Neuronal stem cell (in vitro differentiated cells): ENCODE measurements at regions not wholly inside any gene's neighbourhood (a gene's known extent, or its start where the extent isn't known, plus 50 kb on each side); places are given as distances from the start of the nearest gene placed in this dataset.

Experiments used
- DNase-seq: peaks from one replicate; pipeline ENCODE4 v3.0.0-alpha.2; 2013; ENCODE audit warnings: low spot score
- H2AFZ ChIP-seq: one replicate; pipeline ENCODE4 v1.6.1; 2013; ENCODE audit warnings: mild to moderate bottlenecking, low read length, inconsistent platforms
- H2AK5ac ChIP-seq: 2 replicates; pipeline ENCODE4 v1.6.1; 2013; ENCODE audit warnings: low read depth, mild to moderate bottlenecking, inconsistent platforms, low read length, moderate library complexity, mixed read lengths
- H2BK120ac ChIP-seq: 2 replicates; pipeline ENCODE4 v1.6.1; 2013; ENCODE audit warnings: low read depth, mild to moderate bottlenecking, inconsistent platforms, low read length, moderate library complexity, mixed read lengths
- H2BK12ac ChIP-seq: one replicate; pipeline ENCODE4 v1.6.1; 2013; ENCODE audit warnings: low read length, inconsistent platforms
- H2BK15ac ChIP-seq: 2 replicates; pipeline ENCODE4 v1.6.1; 2013; ENCODE audit warnings: mild to moderate bottlenecking, low read length, inconsistent platforms, mixed read lengths
- H2BK5ac ChIP-seq: one replicate; pipeline ENCODE4 v1.6.1; 2013; ENCODE audit warnings: inconsistent platforms, mild to moderate bottlenecking, low read length, moderate library complexity
- H3K14ac ChIP-seq: one replicate; pipeline ENCODE4 v1.6.1; 2013; ENCODE audit warnings: low read length, inconsistent platforms
- H3K18ac ChIP-seq: 2 replicates; pipeline ENCODE4 v1.6.1; 2013; ENCODE audit warnings: low read length, inconsistent platforms
- H3K23ac ChIP-seq: 2 replicates; pipeline ENCODE4 v1.6.1; 2013; ENCODE audit warnings: low read depth, mild to moderate bottlenecking, mixed read lengths, low read length, inconsistent platforms; ENCODE audit not compliant: poor library complexity
- H3K27ac ChIP-seq: replicated peaks from 3 replicates; pipeline ENCODE4 v1.5.1; 2013; ENCODE audit warnings: low read length, inconsistent platforms
- H3K27me3 ChIP-seq, 3 experiments: 2 replicates each; pipeline ENCODE4 v1.6.1; 2013; ENCODE audit warnings: low read length in 3 of 3, mild to moderate bottlenecking in 2 of 3, inconsistent platforms in 1 of 3, low read depth in 1 of 3, mixed read lengths in 1 of 3, moderate library complexity in 1 of 3; ENCODE audit not compliant: control insufficient read depth in 3 of 3, insufficient read depth in 3 of 3
- H3K36me3 ChIP-seq, 2 donors: replicated peaks in 1 of 2; 2 replicates each; pipeline ENCODE4 v1.6.1; 2013; ENCODE audit warnings: low read length in 2 of 2; ENCODE audit not compliant: control insufficient read depth in 2 of 2, insufficient read depth in 2 of 2
- H3K4ac ChIP-seq: 2 replicates; pipeline ENCODE4 v1.6.1; 2013; ENCODE audit warnings: inconsistent platforms, mild to moderate bottlenecking, low read length, moderate library complexity
- H3K4me1 ChIP-seq, 2 donors: 1 replicate in 1 of 2; 2 replicates in 1 of 2; pipeline ENCODE4 v1.6.1; 2013; ENCODE audit warnings: low read length in 2 of 2, low read depth in 1 of 2; ENCODE audit not compliant: control insufficient read depth in 2 of 2, insufficient read depth in 1 of 2
- H3K4me2 ChIP-seq: one replicate; pipeline ENCODE4 v1.6.1; 2013; ENCODE audit warnings: mild to moderate bottlenecking, low read length, inconsistent platforms; ENCODE audit not compliant: insufficient read depth, poor library complexity, severe bottlenecking
- H3K4me3 ChIP-seq, 2 donors: 2 replicates each; pipeline ENCODE4 v1.5.1; 2013; ENCODE audit warnings: low read length in 2 of 2, mild to moderate bottlenecking in 2 of 2, inconsistent platforms in 1 of 2, moderate library complexity in 1 of 2
- H3K79me1 ChIP-seq: one replicate; pipeline ENCODE4 v1.6.1; 2013; ENCODE audit warnings: low read depth, mild to moderate bottlenecking, inconsistent platforms, low read length, moderate library complexity
- H3K9ac ChIP-seq: one replicate; pipeline ENCODE4 v1.6.1; 2013; ENCODE audit warnings: mild to moderate bottlenecking, low read depth, low read length, inconsistent platforms; ENCODE audit not compliant: poor library complexity
- H3K9me3 ChIP-seq, 2 donors: replicated peaks in 1 of 2; 2 replicates each; pipeline versions ENCODE3 to v1.6.1; 2013; ENCODE audit warnings: low read length in 2 of 2, mild to moderate bottlenecking in 2 of 2, inconsistent platforms in 1 of 2, low read depth in 1 of 2, mixed read lengths in 1 of 2, moderate library complexity in 1 of 2; ENCODE audit not compliant: control insufficient read depth in 2 of 2, insufficient read depth in 1 of 2
- H4K8ac ChIP-seq: one replicate; pipeline ENCODE4 v1.6.1; 2013; ENCODE audit warnings: low read depth, mild to moderate bottlenecking, inconsistent platforms, low read length, moderate library complexity
- H4K91ac ChIP-seq: one replicate; pipeline ENCODE4 v1.6.1; 2013; ENCODE audit warnings: low read length, low read depth, mild to moderate bottlenecking, inconsistent platforms; ENCODE audit not compliant: poor library complexity
- WGBS, 2 donors: extraction: QIAGEN DNeasy Blood & Tissue Kit; methylation state at CpG; one replicate each; pipeline ENCODE4 v1.1.7; 2013; ENCODE audit warnings: missing lambda C conversion rate in 2 of 2, mixed read lengths in 1 of 2; ENCODE audit not compliant: insufficient read length in 2 of 2, insufficient replicate concordance in 1 of 2; ENCODE audit errors: extremely low coverage in 2 of 2; 5-methylcytosine and 5-hydroxymethylcytosine counted together

- Histone ChIP-seq H3K4me1 (no peaks in the 10 kb centered on the region), H3K23ac (no peak overlapping the region), H3K27me3 (peaks cover 0 to 7% (median 0%) of the 10 kb centered on the region in 3 experiments), H3K79me1 (no peaks in the 10 kb centered on the region), H4K8ac (no peak overlapping the region), H2BK15ac (no peak overlapping the region), H3K36me3 (no peaks in the 10 kb centered on the region), H2BK5ac (no peak overlapping the region), H2BK12ac (no peak overlapping the region), H3K9me3 (no peaks in the 10 kb centered on the region), H4K91ac (no peak overlapping the region), H2BK120ac (no peak overlapping the region), H3K4me2 (no peak overlapping the region), H3K4me3 (no peak overlapping the region), H3K27ac (no peak overlapping the region), H3K9ac (no peak overlapping the region), H3K4ac (no peak overlapping the region), H2AK5ac (no peak overlapping the region), H3K14ac (no peak overlapping the region), H2AFZ (no peak overlapping the region), H3K18ac (no peak overlapping the region)
- no CpG with 5 or more reads among the region's 9 CpGs for WGBS, 2 donors
- no peak for DNase-seq
These were observed 603.6 kb upstream of the CLINT1 start for GRCh38 chr5:158462349-158463114.

GRCh38 chr5:158461240-158461854, 602.4 kb upstream of the CLINT1 start:
- H3K27ac ChIP-seq = no peak overlapping the region
- no peak overlapping the region for H2BK12ac ChIP-seq
- H3K9ac ChIP-seq = no peak overlapping the region
- no peak overlapping the region for H2AFZ ChIP-seq
- H3K4ac ChIP-seq = no peak overlapping the region
- no peak for DNase-seq
- H2AK5ac ChIP-seq = no peak overlapping the region
- H3K9me3 ChIP-seq = no peaks in the 10 kb centered on the region
- no peak overlapping the region for H3K4me3 ChIP-seq
- WGBS, 2 donors = no CpG with 5 or more reads among the region's 4 CpGs
- no peak overlapping the region for H4K91ac ChIP-seq
- no peaks in the 10 kb centered on the region for H3K36me3 ChIP-seq
- H4K8ac ChIP-seq = no peak overlapping the region
- no peak overlapping the region for H2BK15ac ChIP-seq
- no peak overlapping the region for H2BK120ac ChIP-seq
- no peak overlapping the region for H3K18ac ChIP-seq
- no peaks in the 10 kb centered on the region for H3K79me1 ChIP-seq
- H3K23ac ChIP-seq = no peak overlapping the region
- no peak overlapping the region for H3K14ac ChIP-seq
- H3K4me2 ChIP-seq = no peak overlapping the region
- peaks cover 0 to 7% (median 0%) of the 10 kb centered on the region in 3 experiments for H3K27me3 ChIP-seq
- H2BK5ac ChIP-seq = no peak overlapping the region
- H3K4me1 ChIP-seq = no peaks in the 10 kb centered on the region

GRCh38 chr5:158458086-158458485, 599.1 kb upstream of the CLINT1 start:
- H4K8ac ChIP-seq = no peak overlapping the region
- WGBS, 2 donors = no CpG with 5 or more reads among the region's 2 CpGs

GRCh38 chr5:158456756-158457155, 597.8 kb upstream of the CLINT1 start:
- H4K8ac ChIP-seq = no peak overlapping the region
- no peak overlapping the region for H2AFZ ChIP-seq
- H2BK15ac ChIP-seq = no peak overlapping the region
- no peak overlapping the region for H3K4me2 ChIP-seq
- H2BK120ac ChIP-seq = no peak overlapping the region
- no peak overlapping the region for H3K23ac ChIP-seq
- H3K9me3 ChIP-seq = no peaks in the 10 kb centered on the region
- H3K36me3 ChIP-seq = no peaks in the 10 kb centered on the region
- no peak overlapping the region for H4K91ac ChIP-seq
- no peak overlapping the region for H3K4me3 ChIP-seq
- no peak overlapping the region for H3K27ac ChIP-seq
- no peaks in the 10 kb centered on the region for H3K4me1 ChIP-seq
- no peak overlapping the region for H2BK12ac ChIP-seq
- no peak for DNase-seq
- no peak overlapping the region for H3K14ac ChIP-seq
- no CpG with 5 or more reads among the region's 1 CpG for WGBS, 2 donors
- H3K9ac ChIP-seq = no peak overlapping the region
- no peak overlapping the region for H2AK5ac ChIP-seq
- H3K4ac ChIP-seq = no peak overlapping the region
- H2BK5ac ChIP-seq = no peak overlapping the region
- H3K79me1 ChIP-seq = no peaks in the 10 kb centered on the region
- H3K27me3 ChIP-seq = no peaks in the 10 kb centered on the region
- no peak overlapping the region for H3K18ac ChIP-seq

More at GRCh38 chr5:158458086-158458485, 599.1 kb upstream of the CLINT1 start:
- no peak overlapping the region for H3K18ac ChIP-seq
- H3K27me3 ChIP-seq = no peaks in the 10 kb centered on the region
- no peak overlapping the region for H2BK12ac ChIP-seq
- no peaks in the 10 kb centered on the region for H3K4me1 ChIP-seq
- H3K36me3 ChIP-seq = no peaks in the 10 kb centered on the region
- no peaks in the 10 kb centered on the region for H3K79me1 ChIP-seq
- H2BK120ac ChIP-seq = no peak overlapping the region
- H3K4me3 ChIP-seq = no peak overlapping the region
- H3K14ac ChIP-seq = no peak overlapping the region
- H4K91ac ChIP-seq = no peak overlapping the region
- H3K9ac ChIP-seq = no peak overlapping the region
- H3K23ac ChIP-seq = no peak overlapping the region
- H2AFZ ChIP-seq = no peak overlapping the region
- no peak overlapping the region for H2BK5ac ChIP-seq
- H3K27ac ChIP-seq = no peak overlapping the region
- no peak overlapping the region for H3K4ac ChIP-seq
- no peak overlapping the region for H3K4me2 ChIP-seq
- no peak for DNase-seq
- H2BK15ac ChIP-seq = no peak overlapping the region
- H2AK5ac ChIP-seq = no peak overlapping the region
- H3K9me3 ChIP-seq = no peaks in the 10 kb centered on the region
